Tibial nerve (tissue), 4 donors: ENCODE measurements at regions not wholly inside any gene's neighbourhood (a gene's known extent, or its start where the extent isn't known, plus 50 kb on each side); places are given as distances from the start of the nearest gene placed in this dataset.

ENCODE experiments used
- DNase-seq, 2 donors: peaks; one replicate each; pipeline ENCODE4 v3.0.0-alpha.2; 2019; ENCODE audit warnings: low spot score in 2 of 2
- H3K27ac ChIP-seq, 4 donors: fragments of 200-600 bp; sonication (generic) in 3 of 4; one replicate each; pipeline ENCODE4 v1.5.1; 2017 to 2019; ENCODE audit warnings: mild to moderate bottlenecking in 1 of 4
- H3K27me3 ChIP-seq, 2 donors: fragments of 200-600 bp; sonication (generic) in 1 of 2; one replicate each; pipeline versions ENCODE4 v1.5.1 to v1.6.0; 2017 to 2019
- H3K36me3 ChIP-seq, 3 donors: fragments of 200-600 bp; sonication (generic); one replicate each; pipeline ENCODE4 v1.5.1; 2018 to 2019
- H3K4me1 ChIP-seq, 4 donors: fragments of 200-600 bp; sonication (generic) in 3 of 4; one replicate each; pipeline ENCODE4 v1.5.1; 2017 to 2019
- H3K4me3 ChIP-seq, 4 donors: fragments of 200-600 bp; sonication (generic) in 3 of 4; one replicate each; pipeline ENCODE4 v1.5.1; 2017 to 2019; ENCODE audit warnings: mild to moderate bottlenecking in 1 of 4, moderate library complexity in 1 of 4
- H3K9me3 ChIP-seq, 4 donors: fragments of 200-600 bp; sonication (generic) in 3 of 4; one replicate each; pipeline ENCODE4 v1.5.1; 2017 to 2019
- EP300 ChIP-seq, 2 donors: sonication (generic); formaldehyde crosslinking; IDR thresholded peaks; one replicate each; pipeline ENCODE4 v1.6.1; 2017; ENCODE audit warnings: antibody characterized with exemption in 2 of 2, mild to moderate bottlenecking in 1 of 2
- POLR2A ChIP-seq, 2 donors: fragments of 450-650 bp; IDR thresholded peaks; one replicate each; pipeline ENCODE4 v1.6.1; 2017; ENCODE audit warnings: antibody characterized with exemption in 2 of 2, mild to moderate bottlenecking in 2 of 2, moderate library complexity in 2 of 2
- WGBS, 2 donors: methylation state at CpG; one replicate each; pipeline ENCODE4 v1.1.5; 2018; 5-methylcytosine and 5-hydroxymethylcytosine counted together
- TF ChIP-seq, protein P1 (sequence below), 5 experiments: fragments of 200-600 bp in 3 of 5; fragments of 450-650 bp in 2 of 5; sonication (generic) in 3 of 5; IDR thresholded peaks; one replicate each; pipeline ENCODE4 v1.5.1; 2016 to 2019; ENCODE audit warnings: antibody characterized with exemption in 5 of 5, mild to moderate bottlenecking in 3 of 5, moderate library complexity in 2 of 5

DNA sequence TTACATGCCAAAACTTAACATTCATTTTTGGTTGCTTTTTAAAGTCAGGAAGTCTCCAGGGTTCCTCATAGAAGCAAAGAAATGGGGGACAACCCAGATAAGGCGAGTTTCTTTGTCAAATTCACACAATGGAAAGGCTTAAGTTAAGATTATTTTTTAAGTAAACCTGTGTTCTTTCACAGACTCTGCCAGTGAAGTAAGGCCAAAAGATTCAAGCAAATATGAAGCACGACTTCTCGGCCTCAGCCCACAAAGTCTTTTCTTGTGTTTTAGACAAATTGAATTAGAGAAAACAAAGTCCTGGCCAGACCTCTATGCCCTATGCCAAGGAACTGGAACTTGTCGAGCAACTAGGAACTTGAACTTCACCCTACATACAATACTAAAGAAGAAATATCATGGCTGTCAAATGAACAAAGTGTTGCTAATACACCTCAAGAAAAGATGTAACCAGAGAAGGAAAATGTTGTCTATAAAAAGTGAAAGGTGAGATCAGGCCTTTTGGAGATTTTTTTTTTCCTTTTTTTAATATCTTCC, 540.0 kb upstream of the JARID2 start:
- peaks cover 0 to 17% (median 10%) of the 10 kb centered on the region in 4 donors for H3K4me1 ChIP-seq
- TF ChIP-seq, protein P1, sequence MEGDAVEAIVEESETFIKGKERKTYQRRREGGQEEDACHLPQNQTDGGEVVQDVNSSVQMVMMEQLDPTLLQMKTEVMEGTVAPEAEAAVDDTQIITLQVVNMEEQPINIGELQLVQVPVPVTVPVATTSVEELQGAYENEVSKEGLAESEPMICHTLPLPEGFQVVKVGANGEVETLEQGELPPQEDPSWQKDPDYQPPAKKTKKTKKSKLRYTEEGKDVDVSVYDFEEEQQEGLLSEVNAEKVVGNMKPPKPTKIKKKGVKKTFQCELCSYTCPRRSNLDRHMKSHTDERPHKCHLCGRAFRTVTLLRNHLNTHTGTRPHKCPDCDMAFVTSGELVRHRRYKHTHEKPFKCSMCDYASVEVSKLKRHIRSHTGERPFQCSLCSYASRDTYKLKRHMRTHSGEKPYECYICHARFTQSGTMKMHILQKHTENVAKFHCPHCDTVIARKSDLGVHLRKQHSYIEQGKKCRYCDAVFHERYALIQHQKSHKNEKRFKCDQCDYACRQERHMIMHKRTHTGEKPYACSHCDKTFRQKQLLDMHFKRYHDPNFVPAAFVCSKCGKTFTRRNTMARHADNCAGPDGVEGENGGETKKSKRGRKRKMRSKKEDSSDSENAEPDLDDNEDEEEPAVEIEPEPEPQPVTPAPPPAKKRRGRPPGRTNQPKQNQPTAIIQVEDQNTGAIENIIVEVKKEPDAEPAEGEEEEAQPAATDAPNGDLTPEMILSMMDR (IDR thresholded peaks at IDR 0.05): no peak
- TF ChIP-seq EP300 (IDR thresholded peaks at IDR 0.05): no peak
- TF ChIP-seq POLR2A (IDR thresholded peaks at IDR 0.05): no peak
- no peaks in the 10 kb centered on the region for H3K36me3 ChIP-seq
- H3K4me3 ChIP-seq: no peak overlapping the region
- 40 to 46% methylated on average over 4 of the region's 4 CpGs for WGBS, 2 donors
- peaks cover 0 to 7% (median 0%) of the 10 kb centered on the region in 4 donors for H3K9me3 ChIP-seq
- peak overlapping the region in 3 of 4 donors; percentile 25 to 87 (median 64) for H3K27ac ChIP-seq
- DNase-seq: no peak
- no peaks in the 10 kb centered on the region for H3K27me3 ChIP-seq

GRCh38 chr6:14706378-14706929, 539.4 kb upstream of the JARID2 start:
- Histone ChIP-seq H3K27ac (peak overlapping the region in 3 of 4 donors; percentile 25 to 87 (median 64)), H3K4me3 (no peak overlapping the region), H3K27me3 (no peaks in the 10 kb centered on the region), H3K36me3 (no peaks in the 10 kb centered on the region), H3K9me3 (peaks cover 0 to 7% (median 0%) of the 10 kb centered on the region in 4 donors), H3K4me1 (peaks cover 0 to 17% (median 10%) of the 10 kb centered on the region in 4 donors)
- 18 to 32% methylated on average over 10 to 12 of the region's 12 CpGs for WGBS, 2 donors
- no peak for DNase-seq
- TF ChIP-seq, protein P1 (IDR thresholded peaks at IDR 0.05): no peak
- peak; percentile 43 to 58 for TF ChIP-seq EP300 (IDR thresholded peaks at IDR 0.05)

DNA sequence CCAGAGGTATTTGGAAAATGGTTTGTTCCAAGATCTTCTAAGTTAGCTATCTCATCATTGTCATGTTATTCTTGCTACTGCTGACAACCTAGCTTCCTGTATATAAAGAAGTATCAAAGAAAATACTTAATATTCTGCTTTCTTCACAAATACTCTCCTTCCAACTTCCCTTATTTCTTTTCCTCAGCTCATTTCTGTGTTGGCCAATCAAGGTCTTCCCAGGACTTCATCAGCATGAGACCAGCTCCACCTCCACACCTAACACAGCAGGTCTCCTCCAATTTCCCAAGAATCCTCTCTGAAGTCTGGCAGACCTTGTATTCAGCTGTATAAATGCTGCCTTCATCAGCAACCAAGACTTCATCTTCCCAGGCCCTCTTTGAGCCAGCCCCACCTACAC, 538.6 kb upstream of the JARID2 start:
- Histone ChIP-seq H3K9me3 (peaks cover 0 to 7% (median 0%) of the 10 kb centered on the region in 4 donors), H3K27ac (peak overlapping the region in 2 of 4 donors; percentile 64 to 87), H3K4me3 (no peak overlapping the region), H3K27me3 (no peaks in the 10 kb centered on the region), H3K4me1 (peaks cover 0 to 17% (median 10%) of the 10 kb centered on the region in 4 donors), H3K36me3 (no peaks in the 10 kb centered on the region)
- no peak for DNase-seq
- no peak for TF ChIP-seq EP300 (IDR thresholded peaks at IDR 0.05)

- Histone ChIP-seq H3K9me3 (peaks cover 0 to 7% (median 0%) of the 10 kb centered on the region in 4 donors), H3K36me3 (no peaks in the 10 kb centered on the region), H3K27me3 (no peaks in the 10 kb centered on the region), H3K4me3 (no peak overlapping the region), H3K4me1 (peaks cover 0 to 17% (median 10%) of the 10 kb centered on the region in 4 donors), H3K27ac (no peak overlapping the region)
- DNase-seq: no peak
- 92 to 94% methylated on average over 2 of the region's 2 CpGs for WGBS, 2 donors
- no peak for TF ChIP-seq EP300 (IDR thresholded peaks at IDR 0.05)
- TF ChIP-seq, protein P1 (IDR thresholded peaks at IDR 0.05): no peak
- no peak for TF ChIP-seq POLR2A (IDR thresholded peaks at IDR 0.05)
Measured at GRCh38 chr6:14707971-14708465, 537.9 kb upstream of the JARID2 start.

- WGBS, 2 donors: 91 to 97% methylated on average over 9 to 12 of the region's 12 CpGs
Measured at GRCh38 chr6:14709066-14709670, 536.7 kb upstream of the JARID2 start.

More at GRCh38 chr6:14709066-14709670, 536.7 kb upstream of the JARID2 start:
- Histone ChIP-seq H3K9me3 (peaks cover 0 to 7% (median 0%) of the 10 kb centered on the region in 4 donors), H3K27me3 (no peaks in the 10 kb centered on the region), H3K36me3 (no peaks in the 10 kb centered on the region), H3K4me3 (no peak overlapping the region), H3K27ac (no peak overlapping the region), H3K4me1 (peaks cover 0 to 24% (median 10%) of the 10 kb centered on the region in 4 donors)
- no peak for DNase-seq
- TF ChIP-seq EP300 (IDR thresholded peaks at IDR 0.05): no peak
- TF ChIP-seq, protein P1 (IDR thresholded peaks at IDR 0.05): no peak
- no peak for TF ChIP-seq POLR2A (IDR thresholded peaks at IDR 0.05)
